Heart right ventricle (tissue), 16 donors: ENCODE measurements at regions not wholly inside any gene's neighbourhood (a gene's known extent, or its start where the extent isn't known, plus 50 kb on each side); places are given as distances from the start of the nearest gene placed in this dataset.

ENCODE experiments used
- ATAC-seq, 8 donors: fragments of 200-7000 bp; cut with Tn5 transposase; one replicate each; pipeline ENCODE4 v1.9.1; 2020; ENCODE audit warnings: mild to moderate bottlenecking in 8 of 8, moderate library complexity in 8 of 8, moderate number of reproducible peaks in 1 of 8
- DNase-seq, 2 donors: peaks; one replicate each; pipeline ENCODE4 v3.0.0-alpha.2; 2020
- H3K27ac ChIP-seq, 10 donors: fragments of 200-600 bp; sonication (generic) in 2 of 10; one replicate each; pipeline versions ENCODE4 v1.5.0 to v1.8.0; 2020 to 2022; ENCODE audit warnings: mild to moderate bottlenecking in 3 of 10
- H3K27me3 ChIP-seq, 7 donors: fragments of 200-600 bp; one replicate each; pipeline ENCODE4 v1.8.0; 2021 to 2022; ENCODE audit warnings: mild to moderate bottlenecking in 2 of 7
- H3K36me3 ChIP-seq, 9 donors: fragments of 200-600 bp; sonication (generic) in 1 of 9; one replicate each; pipeline versions ENCODE4 v1.5.0 to v1.8.0; 2020 to 2022; ENCODE audit warnings: mild to moderate bottlenecking in 2 of 9
- H3K4me1 ChIP-seq, 9 donors: fragments of 200-600 bp; sonication (generic) in 1 of 9; one replicate each; pipeline versions ENCODE4 v1.5.0 to v1.8.0; 2020 to 2022; ENCODE audit warnings: mild to moderate bottlenecking in 4 of 9
- H3K4me3 ChIP-seq, 10 donors: fragments of 200-600 bp; sonication (generic) in 2 of 10; one replicate each; pipeline versions ENCODE4 v1.5.0 to v1.8.0; 2020 to 2022; ENCODE audit warnings: mild to moderate bottlenecking in 7 of 10, moderate library complexity in 2 of 10
- H3K9me3 ChIP-seq, 11 donors: fragments of 200-600 bp in 10 of 11; sonication (generic) in 2 of 11; one replicate each; pipeline versions ENCODE4 v1.5.0 to v1.8.0; 2013 to 2022; ENCODE audit warnings: mild to moderate bottlenecking in 2 of 11, control low read depth in 1 of 11, moderate library complexity in 1 of 11
- WGBS, 2 donors: extraction: QIAGEN DNeasy Blood & Tissue Kit; methylation state at CpG; one replicate each; pipeline ENCODE4 v1.1.7; 2013; ENCODE audit warnings: inconsistent platforms in 1 of 2; 5-methylcytosine and 5-hydroxymethylcytosine counted together
- intact Hi-C, 10 donors: fragments of 100-400 bp; cut with DNase I; formaldehyde crosslinking; loops; one replicate each; pipeline versions ENCODE4 v1.11.1 to v1.14.2; 2022
- TF ChIP-seq, protein P1 (sequence below), 9 donors: fragments of 200-600 bp; sonication (generic) in 2 of 9; IDR thresholded peaks; one replicate each; pipeline versions ENCODE4 v1.5.0 to v1.8.0; 2021 to 2022; ENCODE audit warnings: antibody characterized with exemption in 9 of 9, mild to moderate bottlenecking in 5 of 9, moderate library complexity in 1 of 9
- donor health status: Arrhythmogenic right ventricular cardiomyopathy.
- donor health status: ischemic (EF 13 %, LVEDD 7.1; RV severe dilation, severe dysfunction).
- donor health status: healthy with polysubstance abuse.
- donor health status: DM: no; HTN: yes; CAD: no.
- donor health status: DM: no; HTN: no; CAD: no.
- donor health status: ischemic (EF 25% LVEDD 6.9; RV normal size, moderate dysfunction).
- donor health status: ischemic (EF 25% LVEDD 5.7; RV mildly dilated, moderate dysfunction).
- donor health status: healthy.
- donor health status: DM: yes; HTN: yes; CAD: no.
- donor health status: Ischemic cardiomyopathy.
- donor health status: ischemic (EF 35%, LVEDD 5.7; RV mildly dilated, moderate dysfunction).
- donor health status: nonischemic (EF 11% LVEDD 7.7; RV severe dilation, severe dysfunction).
- donor health status: DM: yes; HTN: yes; CAD: no.
- donor health status: PGD.
- donor health status: ischemic (EF 29% LVEDD 5.4; RV normal size, mild dysfunction).
- donor health status: nonischemic (EF 23%, LVEDD 6.1; RV moderate dilation, normal function).

DNA sequence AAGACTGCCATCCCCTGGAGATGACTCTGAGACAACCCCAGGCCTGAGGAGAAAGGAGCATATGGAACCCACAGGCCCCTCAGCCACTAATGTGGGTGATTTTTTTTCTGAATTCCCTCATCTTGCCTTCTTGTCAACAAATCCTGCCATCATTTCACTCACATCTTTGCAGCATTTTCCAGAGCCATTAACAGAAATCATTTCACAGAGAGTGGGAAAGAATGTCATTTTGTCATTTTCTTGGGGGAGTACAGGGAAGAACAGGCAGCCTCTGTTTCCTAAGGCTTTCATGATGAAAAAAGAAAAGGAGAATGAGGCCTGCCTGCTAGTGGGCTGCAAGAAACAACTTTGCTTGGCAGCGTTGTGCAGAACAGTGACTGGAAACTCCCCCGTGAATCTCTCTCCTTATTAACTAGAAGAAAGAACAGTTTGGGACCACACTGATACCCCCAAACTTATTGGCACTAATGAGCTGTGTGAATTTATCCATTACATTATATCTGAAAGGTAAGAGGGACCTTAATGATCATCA lies 1464.6 kb upstream of the CELF4 start:
- H3K36me3 ChIP-seq, result no peaks in the 10 kb centered on the region
- intact Hi-C loops, result no loop called here
- no peak for DNase-seq
- no peak for ATAC-seq
- 60 to 76% methylated on average over 2 of the region's 2 CpGs for WGBS, 2 donors
- no peaks in the 10 kb centered on the region for H3K4me1 ChIP-seq
- H3K9me3 ChIP-seq, result no peaks in the 10 kb centered on the region
- no peak overlapping the region for H3K4me3 ChIP-seq
- no peaks in the 10 kb centered on the region for H3K27me3 ChIP-seq
- TF ChIP-seq, protein P1, sequence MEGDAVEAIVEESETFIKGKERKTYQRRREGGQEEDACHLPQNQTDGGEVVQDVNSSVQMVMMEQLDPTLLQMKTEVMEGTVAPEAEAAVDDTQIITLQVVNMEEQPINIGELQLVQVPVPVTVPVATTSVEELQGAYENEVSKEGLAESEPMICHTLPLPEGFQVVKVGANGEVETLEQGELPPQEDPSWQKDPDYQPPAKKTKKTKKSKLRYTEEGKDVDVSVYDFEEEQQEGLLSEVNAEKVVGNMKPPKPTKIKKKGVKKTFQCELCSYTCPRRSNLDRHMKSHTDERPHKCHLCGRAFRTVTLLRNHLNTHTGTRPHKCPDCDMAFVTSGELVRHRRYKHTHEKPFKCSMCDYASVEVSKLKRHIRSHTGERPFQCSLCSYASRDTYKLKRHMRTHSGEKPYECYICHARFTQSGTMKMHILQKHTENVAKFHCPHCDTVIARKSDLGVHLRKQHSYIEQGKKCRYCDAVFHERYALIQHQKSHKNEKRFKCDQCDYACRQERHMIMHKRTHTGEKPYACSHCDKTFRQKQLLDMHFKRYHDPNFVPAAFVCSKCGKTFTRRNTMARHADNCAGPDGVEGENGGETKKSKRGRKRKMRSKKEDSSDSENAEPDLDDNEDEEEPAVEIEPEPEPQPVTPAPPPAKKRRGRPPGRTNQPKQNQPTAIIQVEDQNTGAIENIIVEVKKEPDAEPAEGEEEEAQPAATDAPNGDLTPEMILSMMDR (IDR thresholded peaks at IDR 0.05), result no peak
- no peak overlapping the region for H3K27ac ChIP-seq

DNA sequence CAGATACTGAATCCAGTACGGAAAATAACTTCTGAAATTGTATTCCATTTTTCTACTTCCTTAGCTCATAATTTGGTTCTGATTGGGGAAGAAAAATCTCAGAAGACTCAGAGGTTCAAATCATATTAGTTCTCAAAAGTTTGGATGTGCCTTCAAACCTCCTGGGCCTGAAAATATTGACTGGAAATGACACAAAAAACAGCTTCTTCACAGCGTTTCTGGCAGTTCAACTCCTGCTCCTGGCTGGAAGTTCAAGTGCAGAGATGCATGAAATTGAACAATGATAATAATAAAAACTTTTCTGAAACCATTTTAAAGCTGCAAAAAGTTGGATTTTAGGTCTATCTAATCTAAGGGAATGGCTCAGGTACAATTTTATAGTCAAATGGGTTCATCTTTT lies 1459.9 kb upstream of the CELF4 start:
- Histone ChIP-seq H3K27ac (no peak overlapping the region), H3K4me1 (no peaks in the 10 kb centered on the region), H3K9me3 (no peaks in the 10 kb centered on the region), H3K27me3 (no peaks in the 10 kb centered on the region), H3K36me3 (no peaks in the 10 kb centered on the region), H3K4me3 (no peak overlapping the region)
- TF ChIP-seq, protein P1 (IDR thresholded peaks at IDR 0.05), result no peak
- 55 to 77% methylated on average over 2 of the region's 2 CpGs for WGBS, 2 donors
- no peak for ATAC-seq
- no peak for DNase-seq
- intact Hi-C loops, result no loop called here

DNA sequence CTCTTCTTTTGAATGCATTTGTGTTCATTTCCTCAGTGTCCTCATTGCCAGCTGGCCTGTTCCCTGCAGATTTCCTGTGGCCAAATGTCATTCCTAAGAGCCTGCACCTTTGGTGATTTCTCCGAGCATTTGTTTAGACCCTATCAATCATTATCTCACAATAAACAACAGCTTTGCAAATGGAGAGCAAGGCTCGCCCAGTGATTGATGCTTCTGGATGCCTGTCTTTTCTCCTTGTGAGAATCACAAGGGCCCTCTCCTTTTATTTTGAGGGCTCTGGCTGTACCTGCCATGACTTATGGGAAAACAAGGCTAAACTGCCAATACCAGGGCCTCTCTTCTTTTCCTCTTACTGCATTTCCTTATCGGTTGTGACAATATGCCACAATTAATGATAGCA lies 1454.4 kb upstream of the CELF4 start:
- DNase-seq (no peak), ATAC-seq (no peak)
- TF ChIP-seq, protein P1 (IDR thresholded peaks at IDR 0.05), result no peak
- H3K9me3 ChIP-seq, result peaks cover 0 to 18% (median 0%) of the 10 kb centered on the region in 11 donors
- H3K27ac ChIP-seq, result no peak overlapping the region
- intact Hi-C loops, result no loop called here
- no peaks in the 10 kb centered on the region for H3K36me3 ChIP-seq
- no peaks in the 10 kb centered on the region for H3K4me1 ChIP-seq
- 62 to 72% methylated on average over 3 of the region's 3 CpGs for WGBS, 2 donors
- H3K4me3 ChIP-seq, result no peak overlapping the region
- no peaks in the 10 kb centered on the region for H3K27me3 ChIP-seq

DNA sequence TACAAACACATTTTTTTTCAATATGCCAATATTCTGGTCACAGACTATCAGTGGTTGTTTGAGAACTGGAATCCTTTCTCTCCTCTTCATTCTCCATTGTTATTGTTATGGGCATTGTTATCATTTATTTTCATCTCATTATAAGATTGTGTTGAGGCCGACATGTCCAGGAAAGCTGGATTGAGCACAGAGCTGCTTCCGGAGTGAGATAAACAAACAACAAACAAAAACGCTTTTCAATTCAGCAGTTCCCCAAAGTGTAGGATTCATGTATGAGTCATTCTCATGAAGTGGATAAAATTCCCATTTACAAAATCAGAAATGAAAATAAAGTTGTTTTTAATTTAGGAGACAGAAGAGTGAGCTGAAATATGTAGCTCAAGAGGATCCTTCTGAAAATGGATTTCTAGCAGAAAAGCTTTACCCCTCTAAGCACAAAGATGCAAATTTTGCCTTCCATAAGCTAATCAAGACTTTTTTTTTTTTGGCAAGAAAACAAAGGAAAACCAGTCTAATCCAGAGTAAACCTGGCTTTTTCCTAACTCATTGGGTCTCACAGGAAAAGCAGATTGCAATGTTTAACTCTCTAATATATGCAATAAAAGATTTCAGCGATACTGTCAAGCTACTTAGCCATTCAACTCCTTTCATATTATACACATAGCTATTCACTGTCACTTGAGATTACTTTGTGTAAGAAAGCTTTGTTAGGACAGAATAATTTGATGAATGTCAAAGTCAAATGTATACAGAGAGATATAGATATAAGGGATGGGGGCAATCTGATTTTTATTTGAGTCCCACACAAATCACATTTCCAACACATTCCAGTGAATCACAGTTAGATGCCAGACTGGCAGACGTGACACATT lies 1441.7 kb upstream of the CELF4 start:
- Histone ChIP-seq H3K9me3 (peaks cover 0 to 20% (median 0%) of the 10 kb centered on the region in 11 donors), H3K27ac (no peak overlapping the region), H3K4me3 (no peak overlapping the region), H3K4me1 (no peaks in the 10 kb centered on the region), H3K27me3 (no peaks in the 10 kb centered on the region), H3K36me3 (no peaks in the 10 kb centered on the region)
- intact Hi-C loops, result no loop called here
- WGBS, 2 donors, result 59 to 73% methylated on average over 5 of the region's 5 CpGs
- no peak for DNase-seq
- TF ChIP-seq, protein P1 (IDR thresholded peaks at IDR 0.05), result no peak
- ATAC-seq, result no peak
